PFSK-1 (cell line): ENCODE measurements at regions not wholly inside any gene's neighbourhood (a gene's known extent, or its start where the extent isn't known, plus 50 kb on each side); places are given as distances from the start of the nearest gene placed in this dataset.

Source experiments
- POLR2AphosphoS5 ChIP-seq: IDR thresholded peaks from 2 replicates; pipeline ENCODE4 v1.6.1; 2012; ENCODE audit warnings: low read depth, mild to moderate bottlenecking, control low read depth, low read length, moderate library complexity
- SIN3A ChIP-seq: IDR thresholded peaks from 2 replicates; pipeline ENCODE4 v1.6.1; 2012; ENCODE audit warnings: mild to moderate bottlenecking, low read length, moderate library complexity, borderline replicate concordance; ENCODE audit not compliant: insufficient read depth
- TAF1 ChIP-seq: IDR thresholded peaks from 2 replicates; pipeline ENCODE4 v1.6.1; 2012; ENCODE audit warnings: low read length, control low read depth, borderline replicate concordance; ENCODE audit not compliant: insufficient read depth

DNA sequence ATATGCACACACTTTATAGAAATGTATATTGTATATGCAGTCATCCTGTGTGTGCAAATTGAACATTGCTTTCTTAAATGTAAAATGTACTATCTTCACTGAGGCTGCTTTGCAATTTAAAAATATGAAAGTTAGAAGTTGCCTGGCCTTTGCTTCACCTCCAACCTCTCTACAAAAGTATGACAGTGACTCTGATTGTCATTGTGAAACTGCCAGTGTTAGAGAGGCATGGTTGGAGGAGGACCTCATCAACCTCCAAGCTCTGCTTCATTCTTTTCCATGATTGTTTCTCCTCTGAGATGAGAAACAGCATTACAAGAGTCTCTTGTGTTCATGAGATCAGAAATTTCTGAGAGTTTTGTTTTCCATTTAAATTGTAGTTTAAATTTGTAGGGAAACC lies 185.5 kb downstream of the ZC3H11B start:
- TF ChIP-seq POLR2AphosphoS5 (no peak), TAF1 (no peak), SIN3A (no peak)
